Astrocyte (in vitro differentiated cells and primary cell): ENCODE measurements at regions not wholly inside any gene's neighbourhood (a gene's known extent, or its start where the extent isn't known, plus 50 kb on each side); places are given as distances from the start of the nearest gene placed in this dataset.
A peak's percentile ranks its signal among the peaks of the same experiment; 100 is the strongest.

Experiments
- DNase-seq: peaks from one replicate; pipeline ENCODE4 v3.0.0-alpha.2; 2010; ENCODE audit warnings: low read depth
- FAIRE-seq: peaks from 2 replicates; lab custom pipeline; 2011; peaks lifted over from hg19 to GRCh38; lab: Jason Lieb, UNC
- H2AFZ ChIP-seq: 2 replicates; pipeline ENCODE4 v1.6.0; 2012; ENCODE audit warnings: low read depth, low read length, inconsistent platforms
- H3K27ac ChIP-seq: 2 replicates; pipeline ENCODE4 v1.5.1; 2011; ENCODE audit warnings: low read depth, low read length, inconsistent platforms
- H3K27me3 ChIP-seq: 2 replicates; pipeline ENCODE4 v1.6.0; 2011; ENCODE audit warnings: low read length, inconsistent platforms; ENCODE audit not compliant: insufficient read depth
- H3K36me3 ChIP-seq: 2 replicates; pipeline ENCODE4 v1.5.1; 2011; ENCODE audit warnings: low read length, inconsistent platforms; ENCODE audit not compliant: insufficient read depth
- H3K4me1 ChIP-seq: 2 replicates; pipeline ENCODE4 v1.5.1; 2011; ENCODE audit warnings: low read length, inconsistent platforms; ENCODE audit not compliant: insufficient read depth
- H3K4me2 ChIP-seq: 2 replicates; pipeline ENCODE4 v1.6.0; 2012; ENCODE audit warnings: low read length, inconsistent platforms
- H3K4me3 ChIP-seq: 2 replicates; pipeline ENCODE4 v1.5.1; 2011; ENCODE audit warnings: low read depth, mild to moderate bottlenecking, low read length, inconsistent platforms; ENCODE audit not compliant: insufficient read depth
- H3K79me2 ChIP-seq: 2 replicates; pipeline ENCODE4 v1.6.0; 2012; ENCODE audit warnings: mild to moderate bottlenecking, low read length, inconsistent platforms; ENCODE audit not compliant: insufficient read depth
- H3K9ac ChIP-seq: 2 replicates; pipeline ENCODE4 v1.6.0; 2012; ENCODE audit warnings: mild to moderate bottlenecking, low read length, inconsistent platforms
- H3K9me3 ChIP-seq: 2 replicates; pipeline ENCODE4 v1.5.1; 2012; ENCODE audit warnings: low read depth, mild to moderate bottlenecking, low read length, inconsistent platforms; ENCODE audit not compliant: insufficient read depth
- H4K20me1 ChIP-seq: 2 replicates; pipeline ENCODE4 v1.6.0; 2012; ENCODE audit warnings: low read length, inconsistent platforms; ENCODE audit not compliant: insufficient read depth
- H3K27ac Mint-ChIP-seq: one replicate; pipeline ENCODE4 v1.8.0; 2021; ENCODE audit warnings: mild to moderate bottlenecking, mixed read lengths; ENCODE audit not compliant: unreplicated experiment
- H3K27me3 Mint-ChIP-seq: one replicate; pipeline ENCODE4 v1.8.0; 2021; ENCODE audit warnings: low read depth, mixed read lengths; ENCODE audit not compliant: unreplicated experiment
- H3K36me3 Mint-ChIP-seq: one replicate; pipeline ENCODE4 v1.8.0; 2021; ENCODE audit warnings: low read depth, mixed read lengths; ENCODE audit not compliant: unreplicated experiment
- H3K4me1 Mint-ChIP-seq: one replicate; pipeline ENCODE4 v1.8.0; 2021; ENCODE audit warnings: low read depth, mixed read lengths; ENCODE audit not compliant: unreplicated experiment
- H3K4me3 Mint-ChIP-seq: one replicate; pipeline ENCODE4 v1.8.0; 2021; ENCODE audit warnings: mild to moderate bottlenecking, moderate library complexity, mixed read lengths; ENCODE audit not compliant: unreplicated experiment
- H3K9me3 Mint-ChIP-seq: one replicate; pipeline ENCODE4 v1.8.0; 2021; ENCODE audit warnings: mild to moderate bottlenecking, mixed read lengths; ENCODE audit not compliant: unreplicated experiment
- CTCF ChIP-seq: IDR thresholded peaks from 2 replicates; pipeline ENCODE4 v1.5.1; 2011; ENCODE audit warnings: low read depth, mild to moderate bottlenecking, inconsistent platforms, low read length, moderate library complexity; ENCODE audit not compliant: insufficient read depth
- EZH2 ChIP-seq: IDR thresholded peaks from 2 replicates; pipeline ENCODE4 v1.6.1; 2012; ENCODE audit warnings: mild to moderate bottlenecking, low read length, inconsistent platforms; ENCODE audit not compliant: insufficient read depth

DNA sequence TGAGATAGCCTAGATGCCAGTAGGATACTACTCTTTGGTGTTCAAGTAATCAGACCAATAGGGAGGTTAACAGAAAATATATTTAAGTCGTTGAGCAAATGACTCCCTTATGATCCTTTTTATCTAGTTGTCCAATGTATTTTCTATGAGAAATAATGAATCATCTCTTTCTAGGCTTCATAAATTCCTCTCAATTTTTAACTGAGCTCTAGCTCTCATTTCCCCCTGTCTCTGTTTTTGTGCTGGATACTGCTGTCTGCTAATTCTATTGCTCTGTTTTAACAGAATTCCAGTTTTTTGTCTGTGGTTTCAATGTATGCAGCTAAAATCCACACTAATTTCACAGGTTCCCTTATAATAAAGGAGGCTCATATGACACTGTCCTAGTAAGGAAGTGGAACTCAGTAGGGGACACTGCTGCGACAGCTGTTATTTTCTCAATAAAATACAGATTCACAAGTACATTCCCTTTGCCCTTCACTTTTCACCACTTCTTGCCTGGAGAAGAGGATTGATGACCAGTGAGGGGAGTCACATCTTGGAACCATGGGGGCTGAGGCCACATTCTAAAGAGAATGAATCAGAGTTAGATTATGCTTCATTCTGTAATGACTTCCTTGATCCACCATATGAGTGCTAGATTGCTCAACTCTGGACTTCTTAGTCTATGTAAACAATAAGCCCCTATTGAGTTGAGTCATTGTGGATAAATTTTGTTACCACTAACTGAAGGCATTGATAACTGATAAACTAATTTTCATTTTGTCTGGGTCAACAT is 558.7 kb upstream of the KCNMB2 start:
- no peaks in the 10 kb centered on the region for H3K79me2 ChIP-seq
- no peaks in the 10 kb centered on the region for H3K36me3 Mint-ChIP-seq
- peak overlapping the region; percentile 73 for H3K9ac ChIP-seq
- FAIRE-seq, result peak; percentile 96
- no peak overlapping the region for H3K4me3 Mint-ChIP-seq
- H3K27ac ChIP-seq, result peak overlapping the region; percentile 89
- peak; percentile 97 for DNase-seq
- no peaks in the 10 kb centered on the region for H3K9me3 Mint-ChIP-seq
- no peak overlapping the region for H2AFZ ChIP-seq
- H3K27me3 ChIP-seq, result no peaks in the 10 kb centered on the region
- no peak overlapping the region for H3K4me3 ChIP-seq
- H3K27me3 Mint-ChIP-seq, result no peaks in the 10 kb centered on the region
- peak overlapping the region; percentile 63 for H3K27ac Mint-ChIP-seq
- H3K9me3 ChIP-seq, result no peaks in the 10 kb centered on the region
- H3K4me2 ChIP-seq, result peak overlapping the region; percentile 69
- no peak for TF ChIP-seq EZH2
- TF ChIP-seq CTCF, result no peak
- H3K36me3 ChIP-seq, result no peaks in the 10 kb centered on the region
- H4K20me1 ChIP-seq, result no peaks in the 10 kb centered on the region
- H3K4me1 Mint-ChIP-seq, result peaks cover 23% of the 10 kb centered on the region
- peaks cover 23% of the 10 kb centered on the region for H3K4me1 ChIP-seq

- H3K4me3 ChIP-seq, result no peak overlapping the region
- no peak overlapping the region for H3K9ac ChIP-seq
- no peaks in the 10 kb centered on the region for H3K27me3 ChIP-seq
- FAIRE-seq, result no peak
- peaks cover 15% of the 10 kb centered on the region for H3K4me1 Mint-ChIP-seq
- no peak overlapping the region for H3K27ac Mint-ChIP-seq
- H3K4me1 ChIP-seq, result peaks cover 17% of the 10 kb centered on the region
- no peaks in the 10 kb centered on the region for H3K36me3 Mint-ChIP-seq
- peaks cover 2% of the 10 kb centered on the region for H3K9me3 Mint-ChIP-seq
- H3K4me3 Mint-ChIP-seq, result no peak overlapping the region
- no peak overlapping the region for H2AFZ ChIP-seq
- H3K79me2 ChIP-seq, result no peaks in the 10 kb centered on the region
- TF ChIP-seq CTCF (no peak), EZH2 (no peak)
- H4K20me1 ChIP-seq, result no peaks in the 10 kb centered on the region
- no peaks in the 10 kb centered on the region for H3K9me3 ChIP-seq
- no peaks in the 10 kb centered on the region for H3K36me3 ChIP-seq
- no peak overlapping the region for H3K4me2 ChIP-seq
- no peaks in the 10 kb centered on the region for H3K27me3 Mint-ChIP-seq
- DNase-seq, result no peak
- peak overlapping the region; percentile 89 for H3K27ac ChIP-seq
These were observed 557.3 kb upstream of the KCNMB2 start for GRCh38 chr3:177978946-177979345.

- Histone ChIP-seq H4K20me1 (no peaks in the 10 kb centered on the region), H3K4me1 (peaks cover 17% of the 10 kb centered on the region), H3K4me2 (no peak overlapping the region), H3K9me3 (no peaks in the 10 kb centered on the region), H3K9ac (no peak overlapping the region), H3K27ac (no peak overlapping the region), H3K27me3 (no peaks in the 10 kb centered on the region), H3K79me2 (no peaks in the 10 kb centered on the region), H2AFZ (no peak overlapping the region), H3K4me3 (no peak overlapping the region), H3K36me3 (no peaks in the 10 kb centered on the region)
- Mint-ChIP-seq H3K4me3 (no peak overlapping the region), H3K27ac (no peak overlapping the region), H3K9me3 (peaks cover 2% of the 10 kb centered on the region), H3K36me3 (no peaks in the 10 kb centered on the region), H3K4me1 (peaks cover 13% of the 10 kb centered on the region), H3K27me3 (no peaks in the 10 kb centered on the region)
- TF ChIP-seq EZH2 (no peak), CTCF (no peak)
- DNase-seq (no peak), FAIRE-seq (peak; percentile 65)
These were observed 556.5 kb upstream of the KCNMB2 start for GRCh38 chr3:177979703-177980102.
